Stomach smooth muscle (tissue), 2 donors: ENCODE measurements at regions not wholly inside any gene's neighbourhood (a gene's known extent, or its start where the extent isn't known, plus 50 kb on each side); places are given as distances from the start of the nearest gene placed in this dataset.
"Not testable (repeated sequence)": the region's sequence is repeated elsewhere in the genome, so short reads cannot be mapped to it uniquely, and the experiment has no call there.

Experiments used
- H3K27ac ChIP-seq: one replicate; pipeline ENCODE4 v1.7.0; 2013; ENCODE audit warnings: mild to moderate bottlenecking, low read length, inconsistent platforms
- H3K27me3 ChIP-seq, 2 donors: one replicate each; pipeline ENCODE4 v1.7.0; 2013; ENCODE audit warnings: low read length in 2 of 2; ENCODE audit not compliant: insufficient read depth in 2 of 2, control insufficient read depth in 1 of 2
- H3K36me3 ChIP-seq, 2 donors: one replicate each; pipeline ENCODE4 v1.7.0; 2013; ENCODE audit warnings: low read length in 2 of 2; ENCODE audit not compliant: control insufficient read depth in 2 of 2, insufficient read depth in 2 of 2
- H3K4me1 ChIP-seq: one replicate; pipeline ENCODE4 v1.7.0; 2013; ENCODE audit warnings: low read length; ENCODE audit not compliant: control insufficient read depth, insufficient read depth
- H3K4me3 ChIP-seq, 2 donors: one replicate each; pipeline ENCODE4 v1.7.0; 2013; ENCODE audit warnings: low read length in 2 of 2
- H3K9ac ChIP-seq, 2 donors: one replicate each; pipeline ENCODE4 v1.7.0; 2013; ENCODE audit warnings: low read length in 2 of 2, mild to moderate bottlenecking in 1 of 2
- H3K9me3 ChIP-seq, 2 donors: one replicate each; pipeline ENCODE4 v1.7.0; 2013; ENCODE audit warnings: low read length in 2 of 2; ENCODE audit not compliant: control insufficient read depth in 2 of 2
- donor health status: healthy.
- donor health status: Pancreatic carcinoma.

- Histone ChIP-seq H3K27me3 (no peaks in the 10 kb centered on the region), H3K36me3 (no peaks in the 10 kb centered on the region), H3K9ac (no peak overlapping the region), H3K4me1 (no peaks in the 10 kb centered on the region), H3K9me3 (no peaks in the 10 kb centered on the region), H3K4me3 (no peak overlapping the region), H3K27ac (no peak overlapping the region)
Observed at GRCh38 chr3:139136469-139137202, 91.9 kb upstream of the PRR23C start.

DNA sequence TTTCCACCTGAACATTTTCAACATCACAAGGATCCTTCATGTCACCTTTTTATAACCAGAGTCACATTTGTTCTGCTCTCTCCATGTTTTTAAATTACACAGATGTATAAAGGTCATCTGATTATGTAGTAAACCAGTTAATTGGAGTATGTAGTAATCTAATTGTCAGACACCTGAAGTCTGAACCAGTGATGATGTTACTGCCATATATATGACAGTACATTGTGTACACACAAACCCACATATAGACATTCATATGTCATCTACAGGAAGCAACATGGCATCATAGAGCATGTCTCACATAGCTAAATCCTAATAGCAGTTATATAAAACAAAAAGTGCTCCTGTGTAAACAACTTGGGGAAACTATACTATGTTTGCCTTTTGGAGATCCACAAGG, 95.9 kb upstream of the PRR23C start:
- Histone ChIP-seq H3K36me3 (no peaks in the 10 kb centered on the region), H3K27ac (no peak overlapping the region), H3K9me3 (no peaks in the 10 kb centered on the region), H3K27me3 (no peaks in the 10 kb centered on the region), H3K4me3 (no peak overlapping the region), H3K4me1 (no peaks in the 10 kb centered on the region), H3K9ac (no peak overlapping the region)

- not testable (repeated sequence) for H3K4me1 ChIP-seq, H3K9ac ChIP-seq, H3K27me3 ChIP-seq, H3K36me3 ChIP-seq, H3K9me3 ChIP-seq, H3K27ac ChIP-seq, H3K4me3 ChIP-seq
Observed at GRCh38 chr3:139145980-139146379, 101.3 kb upstream of the PRR23C start.

GRCh38 chr3:139151530-139151929, 106.8 kb upstream of the PRR23C start:
- Histone ChIP-seq H3K27me3 (no peaks in the 10 kb centered on the region), H3K9ac (no peak overlapping the region), H3K4me3 (no peak overlapping the region), H3K36me3 (no peaks in the 10 kb centered on the region), H3K27ac (no peak overlapping the region), H3K4me1 (no peaks in the 10 kb centered on the region), H3K9me3 (peaks cover 0 to 2% of the 10 kb centered on the region in 2 donors)

GRCh38 chr3:139153434-139153833, 108.7 kb upstream of the PRR23C start:
- not testable (repeated sequence) for H3K27me3 ChIP-seq, H3K36me3 ChIP-seq, H3K27ac ChIP-seq, H3K9me3 ChIP-seq, H3K9ac ChIP-seq, H3K4me1 ChIP-seq, H3K4me3 ChIP-seq

DNA sequence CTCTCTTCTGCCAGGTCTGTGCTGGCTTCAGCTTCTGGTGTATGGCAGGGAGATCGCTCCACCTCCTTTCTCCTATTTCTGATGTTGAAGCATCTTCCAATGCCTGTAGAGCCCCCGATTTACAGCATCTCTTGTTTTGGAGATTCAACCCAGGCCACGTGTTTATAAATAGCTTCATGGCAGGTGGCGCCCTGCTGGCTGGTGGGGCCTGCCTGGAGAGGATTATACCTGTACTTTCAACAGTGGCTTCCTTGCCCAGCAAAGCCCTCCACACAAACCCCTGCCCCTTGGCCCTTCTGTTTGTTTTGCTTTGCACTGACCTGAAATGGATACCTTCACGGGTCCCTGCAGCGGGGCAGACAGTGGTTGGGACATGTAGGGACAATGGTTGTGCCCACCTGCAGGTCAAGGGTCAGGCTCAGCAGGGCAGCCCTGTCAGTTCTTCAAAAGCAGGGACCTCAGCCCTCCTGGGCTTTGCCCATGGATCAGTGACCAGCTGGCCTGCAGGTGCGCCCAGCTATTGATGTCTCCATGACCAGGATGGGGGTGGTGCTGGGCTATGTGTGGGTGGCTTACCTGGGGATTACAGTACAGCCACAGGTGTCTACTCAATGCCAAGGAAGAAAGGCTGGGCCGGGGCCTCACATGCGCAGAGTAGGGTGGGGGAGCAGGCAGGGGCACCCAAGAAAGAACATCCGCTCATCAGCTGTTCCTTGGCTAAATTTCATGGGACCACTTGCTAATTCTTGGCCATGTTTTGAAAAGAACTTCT, 112.7 kb upstream of the PRR23C start:
- no peaks in the 10 kb centered on the region for H3K36me3 ChIP-seq
- H3K27me3 ChIP-seq: no peaks in the 10 kb centered on the region
- no peak overlapping the region for H3K27ac ChIP-seq
- no peaks in the 10 kb centered on the region for H3K9me3 ChIP-seq
- H3K9ac ChIP-seq: no peak overlapping the region
- H3K4me3 ChIP-seq: no peak overlapping the region
- no peaks in the 10 kb centered on the region for H3K4me1 ChIP-seq

GRCh38 chr3:139159356-139159755, 114.7 kb upstream of the PRR23C start:
- Histone ChIP-seq H3K36me3 (no peaks in the 10 kb centered on the region), H3K27me3 (no peaks in the 10 kb centered on the region), H3K4me1 (no peaks in the 10 kb centered on the region), H3K27ac (no peak overlapping the region), H3K9ac (no peak overlapping the region), H3K9me3 (no peaks in the 10 kb centered on the region), H3K4me3 (no peak overlapping the region)

DNA sequence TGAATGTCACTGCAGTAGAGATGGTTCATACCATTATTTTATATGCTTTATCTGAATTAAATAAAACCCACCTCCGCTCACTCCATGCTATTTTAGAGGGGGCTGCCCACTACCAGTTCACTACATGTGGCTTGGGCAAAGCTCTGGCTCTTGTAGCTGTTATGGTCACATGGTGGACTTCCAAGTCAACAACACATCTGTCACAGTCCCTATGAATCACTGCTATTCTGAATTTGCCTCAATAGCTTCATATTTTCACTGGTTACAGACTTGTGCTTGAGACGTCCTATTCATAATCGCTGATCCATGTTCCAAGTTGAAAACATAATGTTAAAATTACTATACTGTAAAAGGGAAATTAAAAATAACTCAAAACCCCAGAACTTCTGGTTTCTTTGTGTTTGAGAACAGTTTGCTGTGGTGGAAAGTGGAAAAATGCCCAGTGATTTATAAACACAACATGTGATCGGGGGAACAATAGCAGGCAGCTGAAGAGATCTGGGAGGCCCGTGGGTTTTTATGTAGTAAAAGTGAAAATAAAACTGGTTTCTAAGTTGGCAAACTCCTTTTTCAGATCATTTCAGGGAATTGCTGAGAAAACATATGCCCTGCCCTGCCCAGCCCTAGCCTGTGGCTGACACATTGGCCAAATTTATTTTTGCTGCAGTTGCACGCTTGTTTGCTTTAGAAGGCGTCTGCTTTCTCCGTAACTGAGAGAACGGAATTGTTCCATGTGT, 128.8 kb upstream of the PRR23C start:
- Histone ChIP-seq H3K9ac (no peak overlapping the region), H3K36me3 (no peaks in the 10 kb centered on the region), H3K4me1 (no peaks in the 10 kb centered on the region), H3K9me3 (no peaks in the 10 kb centered on the region), H3K4me3 (peak overlapping the region in 1 of 2 donors; percentile 47), H3K27me3 (no peaks in the 10 kb centered on the region), H3K27ac (no peak overlapping the region)

GRCh38 chr3:139180489-139180888, 135.8 kb upstream of the PRR23C start:
- H3K36me3 ChIP-seq: no peaks in the 10 kb centered on the region
- no peak overlapping the region for H3K9ac ChIP-seq
- no peak overlapping the region for H3K27ac ChIP-seq
- peaks cover 0 to 5% of the 10 kb centered on the region in 2 donors for H3K9me3 ChIP-seq
- H3K4me3 ChIP-seq: no peak overlapping the region
- no peaks in the 10 kb centered on the region for H3K4me1 ChIP-seq
- H3K27me3 ChIP-seq: no peaks in the 10 kb centered on the region

GRCh38 chr3:139182143-139182542, 137.5 kb upstream of the PRR23C start:
- no peak overlapping the region for H3K4me3 ChIP-seq
- H3K27ac ChIP-seq: no peak overlapping the region
- no peaks in the 10 kb centered on the region for H3K36me3 ChIP-seq
- H3K9ac ChIP-seq: no peak overlapping the region
- H3K4me1 ChIP-seq: no peaks in the 10 kb centered on the region
- peaks cover 0 to 5% of the 10 kb centered on the region in 2 donors for H3K9me3 ChIP-seq
- H3K27me3 ChIP-seq: no peaks in the 10 kb centered on the region
